ENCODE measurements at regions not wholly inside any gene's neighbourhood (a gene's known extent, or its start where the extent isn't known, plus 50 kb on each side); places are given as distances from the start of the nearest gene placed in this dataset.
"Not testable (repeated sequence)": the region's sequence is repeated elsewhere in the genome, so short reads cannot be mapped to it uniquely, and the experiment has no call there.

GRCh38 chr3:81277853-81278252 lies 483.6 kb downstream of the GBE1 start:
- no peak for DNase-seq

GRCh38 chr3:81274671-81275070 lies 486.8 kb downstream of the GBE1 start:
- no peak for DNase-seq

DNA sequence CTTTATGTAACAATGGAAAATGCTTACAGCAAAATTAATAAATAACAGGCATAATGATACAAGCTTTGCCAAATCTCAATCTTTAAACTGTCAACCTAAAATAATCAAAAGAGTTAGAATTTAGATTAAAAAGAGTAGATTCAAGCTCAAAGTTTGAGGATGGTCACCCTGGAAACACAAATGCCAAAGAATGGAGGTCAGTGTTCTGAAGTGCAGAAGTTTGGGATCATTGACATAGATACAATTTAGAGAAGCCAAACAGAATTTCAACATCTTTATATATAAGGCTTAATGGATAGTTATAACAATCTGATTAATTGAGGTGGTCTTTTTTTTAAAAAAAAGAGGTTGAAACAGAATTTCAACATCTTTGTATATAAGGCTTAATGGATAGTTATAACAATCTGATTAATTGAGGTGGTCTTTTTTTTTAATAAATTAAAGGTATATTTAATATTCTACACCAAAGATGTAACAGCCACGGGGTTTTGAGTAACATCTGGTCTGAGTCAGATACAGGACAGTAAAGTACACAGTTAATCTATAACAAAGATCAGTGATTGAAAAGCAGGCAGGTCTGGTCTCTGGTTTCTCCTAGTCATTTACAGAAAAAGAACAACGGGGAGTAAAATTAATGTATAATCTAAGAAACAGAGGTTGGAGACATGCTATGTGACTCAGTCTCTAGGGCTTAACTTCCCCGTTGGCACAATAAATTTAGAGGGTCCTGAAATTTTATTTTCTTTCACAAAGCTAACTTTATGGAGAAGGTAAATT lies 490.7 kb downstream of the GBE1 start:
- DNase-seq, result no peak

DNA sequence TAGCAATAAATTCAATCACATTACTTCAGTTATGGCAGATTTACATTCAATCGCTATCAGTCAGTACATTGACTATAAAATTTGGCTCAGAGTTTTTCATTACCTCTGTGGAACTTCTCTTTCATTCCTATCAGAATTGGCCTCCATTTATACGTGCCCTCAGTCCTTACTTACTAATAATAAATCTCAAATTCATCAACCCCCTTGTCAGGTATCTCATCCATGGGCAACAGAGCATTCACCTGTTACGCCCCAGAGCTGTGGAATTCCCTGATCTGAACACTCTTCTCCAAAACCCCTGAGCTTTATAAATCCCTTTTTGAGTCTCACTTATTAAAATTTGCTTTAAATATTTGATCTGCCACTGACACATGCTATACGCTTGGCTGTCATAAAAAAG lies 492.9 kb downstream of the GBE1 start:
- DNase-seq, result no peak

- no peak for DNase-seq
Measured at GRCh38 chr3:81261996-81262395, 499.4 kb downstream of the GBE1 start.

DNA sequence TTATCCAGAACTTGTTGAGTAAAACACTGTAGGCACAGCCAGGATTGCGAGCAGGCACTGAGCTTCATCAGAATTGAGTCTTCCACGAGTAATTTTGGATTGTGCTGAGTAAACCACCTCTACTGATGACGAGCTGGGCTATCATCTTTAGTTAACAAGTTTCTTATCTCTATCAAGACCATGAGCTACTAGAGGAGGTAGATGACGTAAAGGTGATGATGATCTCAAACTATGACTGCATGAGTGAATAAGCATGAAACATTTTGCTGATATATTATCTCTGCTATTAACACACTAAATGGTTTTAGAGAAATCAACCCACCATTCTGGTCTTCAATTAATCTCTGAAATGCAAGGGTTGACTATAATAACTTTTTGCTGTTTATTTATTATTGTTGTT lies 506.0 kb downstream of the GBE1 start:
- DNase-seq, result no peak

DNA sequence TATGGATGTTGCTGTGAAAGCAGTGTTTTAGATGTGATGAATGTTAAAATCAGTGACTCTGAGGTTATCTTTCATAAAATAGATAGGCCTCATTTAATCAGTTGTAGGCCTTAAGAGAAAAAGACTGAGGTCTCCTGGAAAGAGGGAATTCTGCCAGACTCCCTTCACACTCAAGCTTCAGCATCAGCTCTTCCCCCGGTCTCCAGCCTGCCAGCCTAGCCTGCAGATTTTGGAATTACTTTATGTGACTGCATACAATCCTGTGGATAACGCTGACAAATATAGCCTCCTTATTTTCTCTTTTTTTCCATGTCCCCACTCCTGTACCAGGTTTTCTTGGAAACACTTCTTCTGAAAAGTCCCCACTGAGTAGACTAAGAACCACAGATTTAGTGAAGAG lies 510.3 kb downstream of the GBE1 start:
- DNase-seq, result no peak

GRCh38 chr3:81249540-81250029 lies 511.9 kb downstream of the GBE1 start:
- no peak for DNase-seq

- no peak for DNase-seq
Measured at GRCh38 chr3:81245501-81245900, 515.9 kb downstream of the GBE1 start.

GRCh38 chr3:81245043-81245442 lies 516.4 kb downstream of the GBE1 start:
- DNase-seq, result no peak

DNA sequence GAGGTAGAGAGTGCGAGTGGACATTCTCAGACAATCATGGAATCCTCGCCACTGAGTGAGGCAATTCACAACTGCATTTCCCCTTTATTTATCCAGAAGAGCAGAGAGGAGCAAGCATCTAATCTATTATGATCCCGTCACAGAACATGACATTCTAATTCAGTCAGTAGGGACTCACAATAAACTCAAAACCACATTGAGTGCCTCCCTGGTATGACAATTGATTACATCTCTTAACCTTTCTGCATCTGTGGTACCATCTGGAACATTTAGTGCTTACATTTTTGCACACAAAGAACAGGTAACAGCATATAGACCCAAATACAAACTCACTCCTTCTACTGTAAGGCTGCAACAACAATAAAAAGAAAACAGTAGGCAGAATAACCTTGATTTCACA lies 517.2 kb downstream of the GBE1 start:
- DNase-seq, result no peak

DNA sequence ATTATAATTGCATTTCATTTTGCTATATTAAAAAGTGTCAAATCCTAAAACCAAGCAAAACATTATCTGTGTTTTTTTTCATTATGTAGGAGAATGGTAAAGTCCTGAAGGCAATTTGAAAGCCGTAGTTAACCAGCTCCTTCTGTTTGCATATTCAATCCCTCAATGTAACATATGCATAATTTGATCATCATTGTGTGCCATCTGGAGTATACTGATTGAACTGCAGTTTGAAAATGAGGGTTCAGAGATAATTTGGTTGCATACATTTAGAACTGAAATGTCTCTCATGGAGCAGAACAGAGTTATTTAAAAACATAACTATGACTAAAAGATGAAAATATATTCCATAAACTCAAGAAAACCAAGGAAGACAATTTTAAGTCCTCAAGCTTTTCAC lies 518.6 kb downstream of the GBE1 start:
- DNase-seq, result no peak

DNA sequence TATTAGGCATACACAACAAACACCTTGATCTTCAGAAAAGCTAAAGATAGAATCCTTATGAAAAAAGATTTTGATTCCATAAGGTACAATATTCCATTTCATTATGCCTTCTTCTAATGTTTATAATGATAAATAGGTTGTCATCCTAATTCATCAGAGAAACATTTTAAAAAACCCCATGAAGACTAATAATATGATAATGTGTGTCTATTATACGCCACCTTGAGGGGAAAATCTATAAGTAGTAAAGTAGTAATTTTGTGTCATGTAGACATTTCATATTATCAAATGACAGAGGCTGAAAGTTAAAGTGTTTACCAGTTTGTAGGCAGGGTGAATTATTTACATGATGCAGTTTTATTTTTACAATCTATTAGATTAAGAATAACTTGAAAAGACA lies 524.3 kb downstream of the GBE1 start:
- no peak for DNase-seq

- DNase-seq, result no peak
Measured at GRCh38 chr3:81218023-81218422, 543.4 kb downstream of the GBE1 start.

DNA sequence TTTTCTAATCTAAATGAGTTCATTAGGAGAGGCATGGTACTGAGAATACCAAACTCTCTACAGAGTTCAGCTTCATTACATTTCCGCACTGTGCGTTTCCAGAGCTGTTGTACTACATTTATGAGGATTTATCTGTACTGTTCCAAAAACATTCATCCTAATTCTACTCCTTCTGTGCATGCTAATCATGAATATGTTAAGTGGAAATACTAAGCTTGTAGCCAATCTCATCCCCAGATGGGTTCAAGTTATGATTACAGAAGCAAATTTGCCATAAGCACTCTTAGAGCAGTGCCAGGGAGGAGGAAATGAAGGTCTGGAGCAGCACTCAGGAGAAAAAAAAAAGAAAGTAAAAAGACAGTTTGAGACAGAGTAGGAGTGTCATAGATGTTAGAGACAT lies 544.3 kb downstream of the GBE1 start:
- DNase-seq, result no peak

DNA sequence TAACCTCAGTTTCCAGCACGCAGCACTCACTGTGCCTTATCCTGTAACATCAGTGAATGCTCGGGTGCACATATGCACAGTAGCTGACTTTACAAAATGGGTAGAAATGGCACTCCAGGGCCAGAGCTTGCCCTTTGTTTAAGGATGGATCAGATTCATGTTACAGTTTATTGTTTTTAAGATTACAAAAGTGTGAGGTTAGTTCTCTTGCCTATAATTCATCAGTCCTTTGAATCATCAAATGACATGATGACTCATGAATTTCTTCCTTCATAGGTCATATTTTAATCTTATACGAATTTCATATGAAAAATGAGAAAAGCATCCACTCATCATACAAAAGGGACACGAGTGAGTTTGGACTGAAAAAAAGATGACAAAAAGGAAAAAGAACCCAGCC lies 545.3 kb downstream of the GBE1 start:
- DNase-seq, result no peak

DNA sequence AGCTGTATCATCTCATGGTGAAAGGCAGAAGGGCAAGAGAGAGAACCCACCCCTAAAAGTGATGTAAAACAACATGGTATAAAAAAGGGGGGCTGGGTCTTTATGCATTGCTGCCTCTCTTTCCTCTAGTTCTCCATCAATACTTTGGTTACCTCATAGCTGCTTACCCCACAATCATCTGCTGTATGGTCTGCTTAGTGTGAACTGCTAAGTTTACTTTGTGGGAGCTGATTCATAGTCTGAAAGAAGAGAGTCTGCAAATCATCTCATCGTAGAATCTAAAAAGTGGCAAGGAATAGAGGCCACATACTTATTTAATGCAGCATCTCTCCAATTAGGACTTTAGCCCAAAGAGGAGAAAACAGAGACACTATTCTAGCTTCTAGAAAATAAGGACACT lies 546.8 kb downstream of the GBE1 start:
- DNase-seq, result no peak

GRCh38 chr3:81199587-81199986 lies 561.9 kb downstream of the GBE1 start:
- no peak for DNase-seq

DNA sequence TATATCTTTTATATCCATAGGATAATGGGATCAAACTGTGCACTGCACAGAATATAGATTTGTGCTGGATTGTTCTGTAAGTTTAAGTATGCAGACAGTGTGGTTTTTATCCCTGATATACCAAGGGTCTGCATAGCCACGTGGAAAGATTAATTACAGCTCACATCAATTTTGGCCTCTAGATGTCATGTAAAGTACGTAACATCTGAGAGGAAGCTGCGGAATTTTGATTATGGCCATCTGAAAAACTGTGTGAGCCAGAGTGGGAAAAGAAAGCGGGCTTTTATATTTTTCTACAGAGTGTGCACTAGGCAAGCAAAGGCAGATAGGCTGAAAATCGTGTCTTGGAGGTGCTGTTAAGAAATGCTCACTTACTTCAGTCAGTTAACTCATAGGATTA lies 562.7 kb downstream of the GBE1 start:
- no peak for DNase-seq

GRCh38 chr3:81198216-81198615 lies 563.2 kb downstream of the GBE1 start:
- no peak for DNase-seq

DNA sequence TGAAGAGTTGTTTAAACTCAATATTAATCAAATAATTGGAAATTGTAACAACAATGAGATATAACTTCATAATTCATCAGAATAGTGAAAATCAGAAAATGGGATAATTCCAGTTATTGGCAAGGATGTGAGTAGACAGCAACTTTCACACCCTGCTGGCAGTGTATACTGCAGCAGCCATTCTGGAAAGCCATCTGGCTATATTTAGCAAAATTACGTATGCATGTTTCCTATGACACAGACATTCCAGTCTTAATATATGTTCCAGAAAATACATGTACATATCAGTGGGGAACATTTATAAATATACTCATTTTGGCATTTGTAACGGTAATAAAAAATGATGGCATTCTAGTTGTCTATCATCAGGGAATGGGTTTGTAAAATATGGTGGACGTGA lies 564.1 kb downstream of the GBE1 start:
- no peak for DNase-seq

GRCh38 chr3:81195478-81195877 lies 566.0 kb downstream of the GBE1 start:
- DNase-seq, result no peak

DNA sequence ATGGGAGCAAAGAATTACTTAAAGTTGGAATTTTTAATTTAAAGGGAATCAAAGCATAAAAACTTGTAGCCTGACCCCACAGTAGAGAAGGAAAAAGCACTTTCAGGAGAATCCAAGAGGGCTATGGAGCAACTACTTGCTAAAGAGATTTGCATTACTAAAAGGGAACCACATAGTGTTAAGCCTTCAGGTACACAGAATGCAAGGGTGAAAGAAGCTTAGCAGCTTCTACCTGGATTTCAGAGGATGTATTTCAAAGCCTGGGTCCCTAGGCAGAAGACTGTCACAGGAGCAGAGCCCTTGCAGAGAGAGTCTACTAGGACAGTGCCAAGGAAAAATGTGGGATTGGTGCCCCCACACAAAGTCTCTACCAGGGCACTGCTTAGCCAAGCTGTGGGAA lies 575.0 kb downstream of the GBE1 start:
- DNase-seq, result no peak

GRCh38 chr3:81182086-81182875 lies 579.2 kb downstream of the GBE1 start:
- not testable (repeated sequence) for DNase-seq
